OCI-LY1 (cell line): ENCODE measurements at regions not wholly inside any gene's neighbourhood (a gene's known extent, or its start where the extent isn't known, plus 50 kb on each side); places are given as distances from the start of the nearest gene placed in this dataset.

Experiments
- EZH2 ChIP-seq: fragments of 200-600 bp; sonication (generic), shearing (Covaris generic); IDR thresholded peaks from 2 replicates; pipeline ENCODE4 v1.8.0; 2017; ENCODE audit warnings: borderline replicate concordance, mixed run types, mild to moderate bottlenecking, antibody characterized with exemption, low read length, moderate library complexity, mixed read lengths
- TF ChIP-seq, protein P1 (sequence below): fragments of 200-600 bp; sonication (generic), shearing (Covaris generic); IDR thresholded peaks from 2 replicates; pipeline ENCODE4 v1.5.1; 2017; ENCODE audit warnings: mild to moderate bottlenecking, antibody characterized with exemption, low read length, moderate library complexity, mixed read lengths

DNA sequence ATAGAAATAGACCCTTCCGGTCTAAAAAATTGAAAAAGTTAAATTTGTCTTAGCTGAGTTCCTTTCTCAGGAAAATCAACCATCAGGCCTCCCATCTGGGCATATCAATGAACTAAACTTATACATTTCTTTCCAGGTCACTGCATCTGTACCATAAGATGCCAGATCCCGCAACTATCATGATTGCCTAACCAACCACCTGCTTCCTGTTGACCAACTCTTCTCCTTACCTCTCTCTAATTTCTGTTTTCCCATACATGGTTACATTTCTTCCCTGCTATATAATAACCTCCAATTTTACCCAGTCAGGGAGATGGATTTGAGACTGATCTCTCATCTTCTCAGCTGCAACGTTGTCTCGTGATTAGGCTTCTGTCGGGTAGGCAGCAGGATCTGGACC, 228.7 kb downstream of the FSIP2 start:
- TF ChIP-seq, protein P1, sequence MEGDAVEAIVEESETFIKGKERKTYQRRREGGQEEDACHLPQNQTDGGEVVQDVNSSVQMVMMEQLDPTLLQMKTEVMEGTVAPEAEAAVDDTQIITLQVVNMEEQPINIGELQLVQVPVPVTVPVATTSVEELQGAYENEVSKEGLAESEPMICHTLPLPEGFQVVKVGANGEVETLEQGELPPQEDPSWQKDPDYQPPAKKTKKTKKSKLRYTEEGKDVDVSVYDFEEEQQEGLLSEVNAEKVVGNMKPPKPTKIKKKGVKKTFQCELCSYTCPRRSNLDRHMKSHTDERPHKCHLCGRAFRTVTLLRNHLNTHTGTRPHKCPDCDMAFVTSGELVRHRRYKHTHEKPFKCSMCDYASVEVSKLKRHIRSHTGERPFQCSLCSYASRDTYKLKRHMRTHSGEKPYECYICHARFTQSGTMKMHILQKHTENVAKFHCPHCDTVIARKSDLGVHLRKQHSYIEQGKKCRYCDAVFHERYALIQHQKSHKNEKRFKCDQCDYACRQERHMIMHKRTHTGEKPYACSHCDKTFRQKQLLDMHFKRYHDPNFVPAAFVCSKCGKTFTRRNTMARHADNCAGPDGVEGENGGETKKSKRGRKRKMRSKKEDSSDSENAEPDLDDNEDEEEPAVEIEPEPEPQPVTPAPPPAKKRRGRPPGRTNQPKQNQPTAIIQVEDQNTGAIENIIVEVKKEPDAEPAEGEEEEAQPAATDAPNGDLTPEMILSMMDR = no peak
- TF ChIP-seq EZH2 = no peak
